A549 (cell line): ENCODE measurements at regions not wholly inside any gene's neighbourhood (a gene's known extent, or its start where the extent isn't known, plus 50 kb on each side); places are given as distances from the start of the nearest gene placed in this dataset.
A peak's percentile ranks its signal among the peaks of the same experiment; 100 is the strongest.

Experiments used
- ATAC-seq, 2 experiments: fragments of 200-7000 bp in 1 of 2; fragments of >200 bp in 1 of 2; cut with Nextera tagmentation in 1 of 2; cut with Tn5 transposase in 1 of 2; 3 replicates each; pipeline versions ENCODE4 v1.8.0 to v1.9.1; 2018 to 2020; ENCODE audit warnings: mild to moderate bottlenecking in 1 of 2, moderate library complexity in 1 of 2
- CTCF ChIA-PET: fragments of 300-600 bp; sonication (Branson Sonifier 250); formaldehyde crosslinking; extraction: SDS; loops from one replicate; lab custom pipeline; 2021; ENCODE audit warnings: antibody characterized with exemption, inconsistent platforms; lab: Yijun Ruan, JAX
- POLR2A ChIA-PET: fragments of 350-600 bp; formaldehyde crosslinking; extraction: SDS; loops from one replicate; lab custom pipeline; 2021; ENCODE audit warnings: antibody characterized with exemption, inconsistent platforms; lab: Yijun Ruan, JAX
- DNase-seq, 2 experiments: peaks; one replicate each; pipeline versions ENCODE4 v3.0.0 to v3.0.0-alpha.2; 2011 to 2016; ENCODE audit warnings: low read depth in 1 of 2, low spot score in 1 of 2
- FAIRE-seq: peaks from 2 replicates; lab custom pipeline; 2011; peaks lifted over from hg19 to GRCh38; lab: Jason Lieb, UNC
- H3K27ac ChIP-seq, 2 experiments: fragments of >200 bp; sonication (Bioruptor Twin); formaldehyde crosslinking; 3 replicates each; pipeline ENCODE4 v1.5.1; 2016 to 2017
- H3K4me1 ChIP-seq: fragments of >200 bp; sonication (Bioruptor Twin); formaldehyde crosslinking; 3 replicates; pipeline ENCODE4 v1.6.1; 2016
- H3K4me2 ChIP-seq: fragments of >200 bp; sonication (Bioruptor Twin); formaldehyde crosslinking; 3 replicates; pipeline ENCODE4 v1.6.1; 2016
- H3K4me3 ChIP-seq: fragments of >200 bp; sonication (Bioruptor Twin); formaldehyde crosslinking; 3 replicates; pipeline ENCODE4 v1.5.1; 2016
- H3K9me3 ChIP-seq: fragments of >200 bp; sonication (Bioruptor Twin); formaldehyde crosslinking; 3 replicates; pipeline ENCODE4 v1.6.1; 2016
- BHLHE40 ChIP-seq: IDR thresholded peaks from 2 replicates; pipeline ENCODE4 v1.6.1; 2012; ENCODE audit warnings: low read depth, low read length, inconsistent platforms
- CBX2 ChIP-seq: fragments of 200-600 bp; sonication (generic); IDR thresholded peaks from 2 replicates; pipeline ENCODE4 v1.6.1; 2016; ENCODE audit warnings: low read depth, mild to moderate bottlenecking, borderline replicate concordance
- CBX8 ChIP-seq: fragments of 200-600 bp; sonication (generic); IDR thresholded peaks from 2 replicates; pipeline ENCODE4 v1.6.1; 2016
- CEBPB ChIP-seq, 2 experiments: fragments of >200 bp in 1 of 2; sonication (Bioruptor Twin) in 1 of 2; formaldehyde crosslinking in 1 of 2; IDR thresholded peaks; 2 replicates each; pipeline ENCODE4 v1.6.1; 2012 to 2016
- EHMT2 ChIP-seq: fragments of 200-600 bp; sonication (generic); IDR thresholded peaks from 2 replicates; pipeline ENCODE4 v1.6.1; 2016; ENCODE audit warnings: antibody characterized with exemption, low read depth, mild to moderate bottlenecking, moderate library complexity
- EP300 ChIP-seq, 2 experiments: fragments of >200 bp; sonication (Bioruptor Twin); formaldehyde crosslinking; IDR thresholded peaks; 2 replicates in 1 of 2; 3 replicates in 1 of 2; pipeline ENCODE4 v1.6.1; 2016 to 2017
- ESRRA ChIP-seq: fragments of 150-350 bp; IDR thresholded peaks from 2 replicates; pipeline ENCODE4 v1.6.1; 2014; ENCODE audit warnings: mild to moderate bottlenecking, low read length, borderline replicate concordance
- GATA3 ChIP-seq: IDR thresholded peaks from 2 replicates; pipeline ENCODE4 v1.6.1; 2012; ENCODE audit warnings: borderline replicate concordance
- HOXA7 ChIP-seq: fragments of 250-450 bp; sonication (Bioruptor Pico); IDR thresholded peaks from 2 replicates; pipeline ENCODE4 v1.5.0; 2020; ENCODE audit warnings: mild to moderate bottlenecking, moderate library complexity
- JUN ChIP-seq, 2 experiments: fragments of >200 bp; sonication (Bioruptor Twin); formaldehyde crosslinking; IDR thresholded peaks; 2 replicates in 1 of 2; 3 replicates in 1 of 2; pipeline ENCODE4 v1.6.1; 2016 to 2017
- MAFK ChIP-seq: fragments of 450-650 bp; IDR thresholded peaks from 2 replicates; pipeline ENCODE4 v1.6.1; 2014; ENCODE audit not compliant: partially characterized antibody
- MAZ ChIP-seq: fragments of 150-350 bp; IDR thresholded peaks from 2 replicates; pipeline ENCODE4 v1.6.1; 2014; ENCODE audit warnings: antibody characterized with exemption, low read depth, low read length, borderline replicate concordance
- NFE2L2 ChIP-seq: fragments of 150-350 bp; conservative IDR thresholded peaks from 2 replicates; pipeline ENCODE4 v1.6.1; 2014; ENCODE audit warnings: low read length
- NPAS2 ChIP-seq: fragments of 250-450 bp; sonication (Bioruptor Pico); IDR thresholded peaks from 2 replicates; pipeline ENCODE4 v1.8.0; 2022; ENCODE audit warnings: mild to moderate bottlenecking, moderate library complexity, borderline replicate concordance
- POLR2A ChIP-seq: IDR thresholded peaks from 2 replicates; pipeline ENCODE4 v1.6.1; 2012; ENCODE audit warnings: mild to moderate bottlenecking, low read length
- RAD21 ChIP-seq, 2 experiments: fragments of >200 bp in 1 of 2; sonication (Bioruptor Twin) in 1 of 2; formaldehyde crosslinking in 1 of 2; IDR thresholded peaks in 1 of 2; conservative IDR thresholded peaks in 1 of 2; 2 replicates in 1 of 2; 3 replicates in 1 of 2; pipeline ENCODE4 v1.6.1; 2012 to 2018; ENCODE audit warnings: inconsistent platforms in 1 of 2
- RNF2 ChIP-seq: fragments of 200-600 bp; sonication (generic); IDR thresholded peaks from 2 replicates; pipeline ENCODE4 v1.6.1; 2016; ENCODE audit warnings: low read depth, mild to moderate bottlenecking, antibody characterized with exemption, moderate library complexity, borderline replicate concordance
- SREBF2 ChIP-seq: fragments of 450-650 bp; IDR thresholded peaks from 2 replicates; pipeline ENCODE4 v1.6.1; 2014; ENCODE audit warnings: mild to moderate bottlenecking, moderate library complexity
- TFCP2L1 ChIP-seq: fragments of 250-450 bp; sonication (Bioruptor Pico); IDR thresholded peaks from 2 replicates; pipeline ENCODE4 v1.5.0; 2021; ENCODE audit warnings: mild to moderate bottlenecking
- WGBS: methylation state at CpG from one replicate; pipeline ENCODE4 v1.1.6; 2017; ENCODE audit errors: missing lambda C conversion rate; 5-methylcytosine and 5-hydroxymethylcytosine counted together
- TF ChIP-seq, protein P1 (sequence below): IDR thresholded peaks from 2 replicates; pipeline ENCODE4 v1.6.1; 2012
- TF ChIP-seq, protein P2 (sequence below): fragments of 200-600 bp; sonication (generic); IDR thresholded peaks from 2 replicates; pipeline ENCODE4 v1.6.1; 2016; ENCODE audit warnings: antibody characterized with exemption, mild to moderate bottlenecking, moderate library complexity
- TF ChIP-seq, protein P3 (sequence below): fragments of >200 bp; sonication (Bioruptor Twin); formaldehyde crosslinking; IDR thresholded peaks from 3 replicates; pipeline ENCODE4 v1.5.1; 2016
- TF ChIP-seq, protein P4 (sequence below): fragments of 450-650 bp; IDR thresholded peaks from 2 replicates; pipeline ENCODE4 v1.6.1; 2014; ENCODE audit warnings: antibody characterized with exemption
- TF ChIP-seq, protein P5 (sequence below): fragments of >200 bp; sonication (Bioruptor Twin); formaldehyde crosslinking; IDR thresholded peaks from 3 replicates; pipeline ENCODE4 v1.6.1; 2016

GRCh38 chr2:126542247-126542646 lies 113.7 kb upstream of the GYPC start (continued):
- TF ChIP-seq, protein P1, sequence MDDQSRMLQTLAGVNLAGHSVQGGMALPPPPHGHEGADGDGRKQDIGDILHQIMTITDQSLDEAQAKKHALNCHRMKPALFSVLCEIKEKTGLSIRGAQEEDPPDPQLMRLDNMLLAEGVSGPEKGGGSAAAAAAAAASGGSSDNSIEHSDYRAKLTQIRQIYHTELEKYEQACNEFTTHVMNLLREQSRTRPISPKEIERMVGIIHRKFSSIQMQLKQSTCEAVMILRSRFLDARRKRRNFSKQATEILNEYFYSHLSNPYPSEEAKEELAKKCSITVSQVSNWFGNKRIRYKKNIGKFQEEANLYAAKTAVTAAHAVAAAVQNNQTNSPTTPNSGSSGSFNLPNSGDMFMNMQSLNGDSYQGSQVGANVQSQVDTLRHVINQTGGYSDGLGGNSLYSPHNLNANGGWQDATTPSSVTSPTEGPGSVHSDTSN: no peak
- TF ChIP-seq MAFK (no peak), BHLHE40 (no peak)
- TF ChIP-seq, protein P2, sequence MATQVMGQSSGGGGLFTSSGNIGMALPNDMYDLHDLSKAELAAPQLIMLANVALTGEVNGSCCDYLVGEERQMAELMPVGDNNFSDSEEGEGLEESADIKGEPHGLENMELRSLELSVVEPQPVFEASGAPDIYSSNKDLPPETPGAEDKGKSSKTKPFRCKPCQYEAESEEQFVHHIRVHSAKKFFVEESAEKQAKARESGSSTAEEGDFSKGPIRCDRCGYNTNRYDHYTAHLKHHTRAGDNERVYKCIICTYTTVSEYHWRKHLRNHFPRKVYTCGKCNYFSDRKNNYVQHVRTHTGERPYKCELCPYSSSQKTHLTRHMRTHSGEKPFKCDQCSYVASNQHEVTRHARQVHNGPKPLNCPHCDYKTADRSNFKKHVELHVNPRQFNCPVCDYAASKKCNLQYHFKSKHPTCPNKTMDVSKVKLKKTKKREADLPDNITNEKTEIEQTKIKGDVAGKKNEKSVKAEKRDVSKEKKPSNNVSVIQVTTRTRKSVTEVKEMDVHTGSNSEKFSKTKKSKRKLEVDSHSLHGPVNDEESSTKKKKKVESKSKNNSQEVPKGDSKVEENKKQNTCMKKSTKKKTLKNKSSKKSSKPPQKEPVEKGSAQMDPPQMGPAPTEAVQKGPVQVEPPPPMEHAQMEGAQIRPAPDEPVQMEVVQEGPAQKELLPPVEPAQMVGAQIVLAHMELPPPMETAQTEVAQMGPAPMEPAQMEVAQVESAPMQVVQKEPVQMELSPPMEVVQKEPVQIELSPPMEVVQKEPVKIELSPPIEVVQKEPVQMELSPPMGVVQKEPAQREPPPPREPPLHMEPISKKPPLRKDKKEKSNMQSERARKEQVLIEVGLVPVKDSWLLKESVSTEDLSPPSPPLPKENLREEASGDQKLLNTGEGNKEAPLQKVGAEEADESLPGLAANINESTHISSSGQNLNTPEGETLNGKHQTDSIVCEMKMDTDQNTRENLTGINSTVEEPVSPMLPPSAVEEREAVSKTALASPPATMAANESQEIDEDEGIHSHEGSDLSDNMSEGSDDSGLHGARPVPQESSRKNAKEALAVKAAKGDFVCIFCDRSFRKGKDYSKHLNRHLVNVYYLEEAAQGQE: no peak

- no peak for ATAC-seq
- no peak overlapping the region for H3K4me2 ChIP-seq
- DNase-seq: peak in 1 of 2 experiments; percentile 7
- no peak overlapping the region for H3K4me3 ChIP-seq
- POLR2A ChIA-PET: no interaction called here
- peaks cover 4% of the 10 kb centered on the region; the same call in 1 of the 3 replicates for H3K9me3 ChIP-seq
- no peak for FAIRE-seq
- H3K27ac ChIP-seq: no peak overlapping the region
- CTCF ChIA-PET: no interaction called here
- no peaks in the 10 kb centered on the region for H3K4me1 ChIP-seq
- 7% methylated on average over 3 of the region's 3 CpGs for WGBS
- no peak for TF ChIP-seq RAD21 (conservative IDR thresholded peaks at IDR 0.05 in 1 of 2, IDR thresholded peaks at IDR 0.05 in 1 of 2)
- TF ChIP-seq NPAS2 (CRISPR knock-in tag): no peak
- no peak for TF ChIP-seq RNF2
- no peak for TF ChIP-seq SREBF2
- TF ChIP-seq GATA3: no peak
- no peak for TF ChIP-seq EHMT2
- TF ChIP-seq, protein P1: no peak
- no peak for TF ChIP-seq EP300 (IDR thresholded peaks at IDR 0.05)
- TF ChIP-seq MAZ: no peak
- TF ChIP-seq BHLHE40: no peak
- TF ChIP-seq, protein P3, sequence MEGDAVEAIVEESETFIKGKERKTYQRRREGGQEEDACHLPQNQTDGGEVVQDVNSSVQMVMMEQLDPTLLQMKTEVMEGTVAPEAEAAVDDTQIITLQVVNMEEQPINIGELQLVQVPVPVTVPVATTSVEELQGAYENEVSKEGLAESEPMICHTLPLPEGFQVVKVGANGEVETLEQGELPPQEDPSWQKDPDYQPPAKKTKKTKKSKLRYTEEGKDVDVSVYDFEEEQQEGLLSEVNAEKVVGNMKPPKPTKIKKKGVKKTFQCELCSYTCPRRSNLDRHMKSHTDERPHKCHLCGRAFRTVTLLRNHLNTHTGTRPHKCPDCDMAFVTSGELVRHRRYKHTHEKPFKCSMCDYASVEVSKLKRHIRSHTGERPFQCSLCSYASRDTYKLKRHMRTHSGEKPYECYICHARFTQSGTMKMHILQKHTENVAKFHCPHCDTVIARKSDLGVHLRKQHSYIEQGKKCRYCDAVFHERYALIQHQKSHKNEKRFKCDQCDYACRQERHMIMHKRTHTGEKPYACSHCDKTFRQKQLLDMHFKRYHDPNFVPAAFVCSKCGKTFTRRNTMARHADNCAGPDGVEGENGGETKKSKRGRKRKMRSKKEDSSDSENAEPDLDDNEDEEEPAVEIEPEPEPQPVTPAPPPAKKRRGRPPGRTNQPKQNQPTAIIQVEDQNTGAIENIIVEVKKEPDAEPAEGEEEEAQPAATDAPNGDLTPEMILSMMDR: no peak
- TF ChIP-seq NFE2L2: no peak
- TF ChIP-seq ESRRA: no peak
Measured at GRCh38 chr2:126543081-126543480, 112.9 kb upstream of the GYPC start.

GRCh38 chr2:126558029-126558428 lies 97.9 kb upstream of the GYPC start:
- no peak overlapping the region for H3K27ac ChIP-seq
- FAIRE-seq: no peak
- TF ChIP-seq, protein P4, sequence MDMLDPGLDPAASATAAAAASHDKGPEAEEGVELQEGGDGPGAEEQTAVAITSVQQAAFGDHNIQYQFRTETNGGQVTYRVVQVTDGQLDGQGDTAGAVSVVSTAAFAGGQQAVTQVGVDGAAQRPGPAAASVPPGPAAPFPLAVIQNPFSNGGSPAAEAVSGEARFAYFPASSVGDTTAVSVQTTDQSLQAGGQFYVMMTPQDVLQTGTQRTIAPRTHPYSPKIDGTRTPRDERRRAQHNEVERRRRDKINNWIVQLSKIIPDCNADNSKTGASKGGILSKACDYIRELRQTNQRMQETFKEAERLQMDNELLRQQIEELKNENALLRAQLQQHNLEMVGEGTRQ: no peak
- TF ChIP-seq JUN (IDR thresholded peaks at IDR 0.05) (no peak), CBX2 (no peak), TFCP2L1 (CRISPR knock-in tag) (no peak), RAD21 (conservative IDR thresholded peaks at IDR 0.05 in 1 of 2, IDR thresholded peaks at IDR 0.05 in 1 of 2) (no peak), CBX8 (no peak), HOXA7 (CRISPR knock-in tag) (no peak), POLR2A (no peak), CEBPB (IDR thresholded peaks at IDR 0.05) (no peak)
- TF ChIP-seq, protein P5, sequence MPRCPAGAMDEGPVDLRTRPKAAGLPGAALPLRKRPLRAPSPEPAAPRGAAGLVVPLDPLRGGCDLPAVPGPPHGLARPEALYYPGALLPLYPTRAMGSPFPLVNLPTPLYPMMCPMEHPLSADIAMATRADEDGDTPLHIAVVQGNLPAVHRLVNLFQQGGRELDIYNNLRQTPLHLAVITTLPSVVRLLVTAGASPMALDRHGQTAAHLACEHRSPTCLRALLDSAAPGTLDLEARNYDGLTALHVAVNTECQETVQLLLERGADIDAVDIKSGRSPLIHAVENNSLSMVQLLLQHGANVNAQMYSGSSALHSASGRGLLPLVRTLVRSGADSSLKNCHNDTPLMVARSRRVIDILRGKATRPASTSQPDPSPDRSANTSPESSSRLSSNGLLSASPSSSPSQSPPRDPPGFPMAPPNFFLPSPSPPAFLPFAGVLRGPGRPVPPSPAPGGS: no peak
- H3K9me3 ChIP-seq: no peaks in the 10 kb centered on the region
- CTCF ChIA-PET: no interaction called here
- no peak for ATAC-seq
- POLR2A ChIA-PET: no interaction called here
- no peak for DNase-seq
- no peak overlapping the region for H3K4me3 ChIP-seq
- no peaks in the 10 kb centered on the region for H3K4me1 ChIP-seq
- WGBS: 20% methylated on average over 11 of the region's 11 CpGs
- no peak overlapping the region for H3K4me2 ChIP-seq
